GM12878 (cell line): ENCODE measurements at regions not wholly inside any gene's neighbourhood (a gene's known extent, or its start where the extent isn't known, plus 50 kb on each side); places are given as distances from the start of the nearest gene placed in this dataset.

Source experiments
- ATAC-seq: fragments of 200-7000 bp; cut with Tn5 transposase; 3 replicates; pipeline ENCODE4 v1.9.1; 2020; ENCODE audit warnings: mild to moderate bottlenecking, moderate library complexity
- BruUV-seq: library from RNA; stranded (reverse); fragments of 400-500 nt; replicated peaks from 2 replicates; lab custom pipeline; 2021; lab: Mats Ljungman, UMichigan
- CTCF ChIA-PET: fragments of 300-600 bp; sonication (Branson Sonifier 250); formaldehyde crosslinking; extraction: SDS; loops from one replicate; lab custom pipeline; 2021; ENCODE audit warnings: inconsistent platforms; lab: Yijun Ruan, JAX
- POLR2A ChIA-PET: fragments of 350-600 bp; formaldehyde crosslinking; extraction: SDS; loops from one replicate; lab custom pipeline; 2021; ENCODE audit warnings: inconsistent platforms; lab: Charles Lee
- RAD21 ChIA-PET: fragments of 300-600 bp; sonication (Branson Sonifier 250); formaldehyde crosslinking; loops from one replicate; lab custom pipeline; 2023; ENCODE audit warnings: antibody characterized with exemption; ENCODE audit not compliant: unreplicated experiment; lab: Charles Lee
- SMC1A ChIA-PET: fragments of 300-600 bp; sonication (Branson Sonifier 250); formaldehyde crosslinking; loops from one replicate; lab custom pipeline; 2023; ENCODE audit not compliant: unreplicated experiment, uncharacterized antibody; lab: Charles Lee
- DNase-seq: peaks from one replicate; pipeline ENCODE4 v3.0.0-alpha.2; 2011; ENCODE audit warnings: low read depth, low spot score
- FAIRE-seq: peaks from 3 replicates; lab custom pipeline; 2011; peaks lifted over from hg19 to GRCh38; lab: Jason Lieb, UNC
- H2AFZ ChIP-seq: 2 replicates; pipeline ENCODE4 v1.6.0; 2011; ENCODE audit warnings: low read depth, low read length, control low read depth; ENCODE audit not compliant: control insufficient read depth
- H3K27ac ChIP-seq: 2 replicates; pipeline ENCODE4 v1.5.1; 2011; ENCODE audit warnings: control low read depth; ENCODE audit not compliant: control insufficient read depth, insufficient read depth
- H3K27me3 ChIP-seq, 2 experiments: replicated peaks in 1 of 2; 2 replicates each; pipeline versions ENCODE4 v1.6.0 to v1.6.1; 2011; ENCODE audit warnings: low read length in 1 of 2; ENCODE audit not compliant: control insufficient read depth in 2 of 2, insufficient read depth in 2 of 2
- H3K36me3 ChIP-seq, 2 experiments: 2 replicates each; pipeline ENCODE4 v1.5.1; 2011; ENCODE audit warnings: low read length in 1 of 2; ENCODE audit not compliant: control insufficient read depth in 2 of 2, insufficient read depth in 2 of 2
- H3K4me1 ChIP-seq: 2 replicates; pipeline ENCODE4 v1.6.1; 2011; ENCODE audit warnings: mild to moderate bottlenecking, low read length, moderate library complexity, mixed read lengths; ENCODE audit not compliant: control insufficient read depth, insufficient read depth
- H3K4me2 ChIP-seq: 2 replicates; pipeline ENCODE4 v1.6.0; 2011; ENCODE audit warnings: control low read depth; ENCODE audit not compliant: control insufficient read depth, insufficient read depth
- H3K4me3 ChIP-seq: fragments of 200-600 bp; sonication (generic); 2 replicates; pipeline ENCODE4 v1.5.1; 2016
- H3K79me2 ChIP-seq: 2 replicates; pipeline ENCODE4 v1.6.0; 2011; ENCODE audit warnings: low read length; ENCODE audit not compliant: control insufficient read depth, insufficient read depth
- H3K9ac ChIP-seq: 2 replicates; pipeline ENCODE4 v1.8.0; 2011; ENCODE audit warnings: low read length, control low read depth, mixed read lengths; ENCODE audit not compliant: control insufficient read depth, insufficient read depth
- H3K9me3 ChIP-seq: replicated peaks from 3 replicates; pipeline ENCODE4 v1.5.1; 2011; ENCODE audit warnings: mild to moderate bottlenecking, low read length; ENCODE audit not compliant: control insufficient read depth, insufficient read depth
- H4K20me1 ChIP-seq: 2 replicates; pipeline ENCODE4 v1.6.0; 2011; ENCODE audit not compliant: control insufficient read depth, insufficient read depth
- CEBPB ChIP-seq, 2 experiments: fragments of 150-350 bp in 1 of 2; IDR thresholded peaks; 2 replicates each; pipeline ENCODE4 v1.6.1; 2012 to 2014; ENCODE audit warnings: low read depth in 2 of 2, low read length in 2 of 2, borderline replicate concordance in 1 of 2, inconsistent platforms in 1 of 2
- EP300 ChIP-seq, 2 experiments: fragments of 150-350 bp in 1 of 2; IDR thresholded peaks; 2 replicates each; pipeline ENCODE4 v1.6.1; 2011 to 2012; ENCODE audit warnings: low read depth in 2 of 2, low read length in 2 of 2, borderline replicate concordance in 1 of 2, improper control_type of control experiment in 1 of 2, inconsistent platforms in 1 of 2; ENCODE audit not compliant: control insufficient read depth in 1 of 2
- EZH2 ChIP-seq: IDR thresholded peaks from 2 replicates; pipeline ENCODE4 v1.6.1; 2012; ENCODE audit warnings: low read depth, mild to moderate bottlenecking, control low read depth, inconsistent platforms, low read length, borderline replicate concordance; ENCODE audit not compliant: control insufficient read depth
- PAX5 ChIP-seq: IDR thresholded peaks from 2 replicates; pipeline ENCODE4 v1.6.1; 2011; ENCODE audit warnings: low read depth, low read length, borderline replicate concordance
- PAX8 ChIP-seq: fragments of 450-650 bp; IDR thresholded peaks from 2 replicates; pipeline ENCODE4 v1.6.1; 2017; ENCODE audit warnings: mild to moderate bottlenecking, moderate library complexity
- STAT1 ChIP-seq: fragments of 450-650 bp; conservative IDR thresholded peaks from 2 replicates; pipeline ENCODE4 v1.6.1; 2014; ENCODE audit warnings: antibody characterized with exemption, mild to moderate bottlenecking
- WRNIP1 ChIP-seq: IDR thresholded peaks from 2 replicates; pipeline ENCODE4 v1.6.1; 2011; ENCODE audit warnings: low read depth, low read length, improper control_type of control experiment, borderline replicate concordance
- WGBS: methylation state at CpG from one replicate; pipeline ENCODE4 v1.1.6; 2016; ENCODE audit warnings: low lambda C conversion rate; ENCODE audit not compliant: insufficient replicate concordance, insufficient coverage; ENCODE audit errors: missing lambda C conversion rate; 5-methylcytosine and 5-hydroxymethylcytosine counted together
- in situ Hi-C: fragments of 300-500 bp; cut with MboI; formaldehyde crosslinking; loops from 9 replicates; pipeline ENCODE4 v1.14.3; 2018; ENCODE audit warnings: mixed read lengths
- intact Hi-C: fragments of 100-400 bp; cut with micrococcal nuclease; formaldehyde crosslinking; loops from one replicate; pipeline ENCODE4 v1.14.2; 2022; ENCODE audit not compliant: unreplicated experiment
- TF ChIP-seq, protein P1 (sequence below): IDR thresholded peaks from 2 replicates; pipeline ENCODE4 v1.6.1; 2012; ENCODE audit warnings: low read depth, low read length, improper control_type of control experiment

DNA sequence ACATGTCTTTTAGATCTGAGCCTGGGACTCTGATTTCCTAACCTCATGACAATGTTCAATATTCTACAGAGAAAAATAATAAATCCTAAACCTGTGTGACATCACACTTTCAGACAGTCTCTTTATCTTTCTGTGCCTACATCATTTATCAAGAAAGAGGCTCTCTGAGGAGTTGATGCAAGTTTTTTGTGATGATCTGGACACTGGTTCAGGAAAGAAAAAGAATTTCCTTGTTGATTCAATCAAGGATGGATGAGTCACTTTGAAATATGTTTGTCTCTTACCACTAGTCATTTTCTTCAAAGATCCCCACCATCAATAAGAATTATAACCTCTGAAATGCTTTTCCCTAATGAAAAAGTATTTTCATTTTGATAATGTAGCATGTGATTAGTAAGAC, 404.6 kb downstream of the WDR72 start (continued):
- no peak for TF ChIP-seq STAT1
- no peak for TF ChIP-seq WRNIP1
- TF ChIP-seq, protein P1, sequence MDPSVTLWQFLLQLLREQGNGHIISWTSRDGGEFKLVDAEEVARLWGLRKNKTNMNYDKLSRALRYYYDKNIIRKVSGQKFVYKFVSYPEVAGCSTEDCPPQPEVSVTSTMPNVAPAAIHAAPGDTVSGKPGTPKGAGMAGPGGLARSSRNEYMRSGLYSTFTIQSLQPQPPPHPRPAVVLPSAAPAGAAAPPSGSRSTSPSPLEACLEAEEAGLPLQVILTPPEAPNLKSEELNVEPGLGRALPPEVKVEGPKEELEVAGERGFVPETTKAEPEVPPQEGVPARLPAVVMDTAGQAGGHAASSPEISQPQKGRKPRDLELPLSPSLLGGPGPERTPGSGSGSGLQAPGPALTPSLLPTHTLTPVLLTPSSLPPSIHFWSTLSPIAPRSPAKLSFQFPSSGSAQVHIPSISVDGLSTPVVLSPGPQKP: no peak
- TF ChIP-seq PAX5: no peak
- TF ChIP-seq PAX8: no peak
- TF ChIP-seq EZH2: no peak
- no peak for TF ChIP-seq EP300 (IDR thresholded peaks at IDR 0.05; ENCODE audit: borderline replicate concordance in 1 of 2, control insufficient read depth in 1 of 2, low read depth in 2 of 2, low read length in 2 of 2)
- no peak for TF ChIP-seq CEBPB (IDR thresholded peaks at IDR 0.05; ENCODE audit: borderline replicate concordance in 1 of 2, low read depth in 2 of 2, low read length in 2 of 2)

DNA sequence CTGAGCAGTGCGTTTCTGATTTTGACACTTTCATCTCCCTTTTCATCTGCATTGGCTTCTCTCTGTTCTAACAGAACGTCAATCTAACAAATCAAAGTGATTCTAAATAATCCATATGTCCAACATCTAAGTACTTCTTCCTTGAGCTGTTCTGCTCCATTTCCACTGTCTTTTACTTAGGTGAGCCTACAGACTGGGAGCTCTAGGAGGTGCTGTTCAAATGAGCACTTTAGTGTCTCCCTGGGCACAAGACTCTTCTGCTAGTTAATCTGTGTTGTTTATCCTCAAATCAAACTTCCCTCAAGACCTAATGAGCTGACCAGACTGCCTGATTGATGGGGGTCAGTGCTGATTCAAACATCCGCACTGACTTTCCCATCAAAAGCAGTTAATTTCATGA, 408.1 kb downstream of the WDR72 start:
- Histone ChIP-seq H3K4me1 (no peaks in the 10 kb centered on the region), H2AFZ (no peak overlapping the region), H3K4me3 (no peak overlapping the region), H3K4me2 (no peak overlapping the region), H3K9ac (no peak overlapping the region), H3K27me3 (no peaks in the 10 kb centered on the region), H3K79me2 (no peaks in the 10 kb centered on the region), H4K20me1 (no peaks in the 10 kb centered on the region), H3K36me3 (no peaks in the 10 kb centered on the region), H3K27ac (no peak overlapping the region), H3K9me3 (no peaks in the 10 kb centered on the region)
- intact Hi-C loops: no loop called here
- WGBS: 8% methylated on average over 3 of the region's 3 CpGs
- no peak for TF ChIP-seq PAX8
- DNase-seq (no peak), ATAC-seq (no peak), FAIRE-seq (no peak)
- ChIA-PET SMC1A (no interaction called here), RAD21 (no interaction called here), POLR2A (no interaction called here), CTCF (no interaction called here)
- no TSS peak for BruUV-seq
- in situ Hi-C loops: no loop called here
